NOMO-1 treated with DMSO at 0.1 percent for 48 hours (cell line): ENCODE measurements at regions not wholly inside any gene's neighbourhood (a gene's known extent, or its start where the extent isn't known, plus 50 kb on each side); places are given as distances from the start of the nearest gene placed in this dataset.
"Not testable (repeated sequence)": the region's sequence is repeated elsewhere in the genome, so short reads cannot be mapped to it uniquely, and the experiment has no call there.

Experiments used
- DNase-seq: peaks from one replicate; lab custom pipeline; 2025; ENCODE audit not compliant: unreplicated experiment; lab: John Stamatoyannopoulos, UW

- no peak for DNase-seq
These were observed 302.8 kb downstream of the FOXL1 start for GRCh38 chr16:86881118-86881510.

GRCh38 chr16:86881861-86882273 is 303.5 kb downstream of the FOXL1 start:
- DNase-seq, result no peak

DNA sequence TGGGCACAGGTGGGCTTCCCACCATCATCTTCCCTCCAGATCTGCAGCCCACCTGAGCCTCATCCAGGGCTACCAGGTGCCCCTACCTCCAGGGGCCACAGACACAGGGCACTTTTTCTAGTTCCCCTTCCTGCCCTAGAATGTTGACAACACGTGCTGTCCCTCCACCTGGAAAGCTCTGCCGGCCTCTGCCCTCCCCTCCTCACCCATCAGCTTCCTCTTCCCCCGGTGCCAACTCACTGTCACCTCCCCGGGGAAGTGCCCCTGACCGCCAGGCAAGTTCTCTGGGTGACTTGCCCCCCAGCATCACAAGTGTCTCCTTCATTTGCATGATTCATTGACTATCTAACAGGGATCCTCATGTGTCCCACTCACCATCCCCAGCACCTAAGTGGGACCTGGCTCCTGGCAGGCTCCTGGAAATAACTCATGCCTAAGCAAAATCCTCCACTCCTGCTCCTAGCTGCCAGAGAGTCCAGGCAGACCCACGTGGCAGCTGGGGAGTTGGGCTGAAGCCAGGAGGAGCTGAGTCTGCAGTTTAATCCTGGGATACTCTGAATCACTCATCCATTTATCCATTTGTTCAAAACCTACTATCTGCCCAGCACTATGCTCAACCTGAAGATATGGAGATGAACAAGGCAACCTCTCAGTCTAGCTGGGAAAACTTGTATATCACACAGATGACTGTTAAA is 304.4 kb downstream of the FOXL1 start:
- no peak for DNase-seq

- no peak for DNase-seq
These were observed 305.4 kb downstream of the FOXL1 start for GRCh38 chr16:86883583-86884389.

GRCh38 chr16:86884390-86884650 is 306.0 kb downstream of the FOXL1 start:
- no peak for DNase-seq

- DNase-seq, result no peak
These were observed 306.8 kb downstream of the FOXL1 start for GRCh38 chr16:86885139-86885538.

DNA sequence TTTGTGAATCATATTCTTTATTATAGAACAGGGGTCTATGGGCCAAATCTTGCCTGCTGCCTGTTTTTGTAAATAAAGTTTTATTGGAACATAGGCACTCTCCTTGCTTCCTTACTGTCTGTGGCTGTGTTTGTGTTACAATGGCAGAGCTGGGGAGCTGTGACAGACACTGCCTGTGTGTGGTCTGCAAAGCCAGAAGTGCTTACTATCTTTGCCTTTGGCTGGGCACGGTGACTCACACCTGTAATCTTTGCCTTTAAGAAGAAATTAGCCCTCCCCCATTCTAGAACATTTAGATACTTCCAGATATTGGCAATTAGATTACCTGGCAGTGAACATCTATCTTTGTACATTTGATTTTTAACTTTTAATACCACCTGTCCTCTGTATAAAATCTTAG is 308.3 kb downstream of the FOXL1 start:
- no peak for DNase-seq

DNA sequence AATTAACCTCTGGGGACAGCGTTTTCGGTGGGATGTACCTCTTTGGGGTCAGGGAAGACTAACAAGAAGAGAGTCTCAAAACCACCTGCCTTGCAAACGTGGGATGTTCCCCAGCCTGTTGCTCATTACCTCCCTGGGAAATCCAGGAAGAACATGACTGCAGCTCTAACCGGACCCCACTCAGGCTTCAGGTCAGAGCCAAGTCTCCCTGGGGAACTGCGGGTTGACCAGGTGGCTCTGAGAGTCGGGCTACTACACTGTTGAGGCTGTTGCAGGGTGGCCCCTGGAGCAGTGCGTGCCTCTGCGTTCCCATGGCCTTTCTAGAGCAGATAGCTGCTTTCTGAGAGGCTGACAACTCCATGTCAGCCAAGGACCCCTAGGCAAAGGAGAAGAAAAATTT is 309.1 kb downstream of the FOXL1 start:
- no peak for DNase-seq

- DNase-seq, result no peak
These were observed 310.1 kb downstream of the FOXL1 start for GRCh38 chr16:86888231-86889053.

DNA sequence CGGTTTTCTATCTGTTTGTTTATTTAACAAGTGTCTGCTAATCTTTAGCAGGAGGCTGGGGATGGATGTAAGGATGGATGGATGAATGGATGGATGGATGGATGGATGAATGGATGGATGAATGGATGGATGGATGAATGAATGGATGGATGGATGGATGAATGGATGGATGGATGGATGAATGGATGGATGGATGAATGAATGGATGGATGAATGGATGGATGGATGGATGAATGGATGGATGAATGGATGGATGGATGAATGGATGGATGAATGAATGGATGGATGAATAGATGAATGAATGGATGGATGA is 310.7 kb downstream of the FOXL1 start:
- DNase-seq, result not testable (repeated sequence)

DNA sequence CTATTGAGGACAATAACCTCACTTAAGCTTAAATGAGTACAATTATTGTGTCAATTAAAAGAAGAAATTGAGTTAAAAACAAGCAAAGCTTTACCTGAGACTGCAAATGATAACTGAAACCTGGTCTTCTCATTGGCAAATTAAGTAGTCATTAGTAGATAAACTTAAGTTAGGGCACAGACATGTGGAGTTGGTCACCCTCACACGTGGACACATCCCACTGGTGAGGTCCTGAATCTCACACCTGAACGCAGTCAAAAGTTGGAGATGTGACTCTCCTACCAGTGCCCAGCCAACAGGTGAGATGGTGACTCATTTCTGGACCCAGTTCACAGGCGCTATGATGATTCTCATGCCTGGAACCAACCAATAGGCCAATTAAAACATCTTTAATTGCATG is 311.6 kb downstream of the FOXL1 start:
- DNase-seq, result no peak

DNA sequence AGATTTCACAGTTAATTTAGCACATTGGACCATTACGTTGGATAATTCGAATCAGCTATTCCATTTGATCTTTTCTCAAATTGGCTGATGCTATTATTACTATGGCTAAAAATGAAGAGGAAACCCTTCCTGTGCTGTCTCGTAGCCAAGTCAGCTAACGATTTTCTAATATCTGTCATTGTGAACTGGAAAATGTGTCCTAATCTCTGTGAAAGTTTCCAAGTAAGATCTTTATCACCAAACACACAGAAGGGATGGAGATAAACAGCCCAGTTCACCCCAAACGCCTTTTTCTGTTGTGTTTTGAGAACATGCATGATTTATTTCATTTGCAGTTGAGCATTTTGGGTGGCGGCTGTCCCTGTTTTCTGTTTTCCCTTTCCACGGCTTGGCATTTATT is 312.8 kb downstream of the FOXL1 start:
- no peak for DNase-seq

- no peak for DNase-seq
These were observed 313.3 kb downstream of the FOXL1 start for GRCh38 chr16:86891631-86892030.

DNA sequence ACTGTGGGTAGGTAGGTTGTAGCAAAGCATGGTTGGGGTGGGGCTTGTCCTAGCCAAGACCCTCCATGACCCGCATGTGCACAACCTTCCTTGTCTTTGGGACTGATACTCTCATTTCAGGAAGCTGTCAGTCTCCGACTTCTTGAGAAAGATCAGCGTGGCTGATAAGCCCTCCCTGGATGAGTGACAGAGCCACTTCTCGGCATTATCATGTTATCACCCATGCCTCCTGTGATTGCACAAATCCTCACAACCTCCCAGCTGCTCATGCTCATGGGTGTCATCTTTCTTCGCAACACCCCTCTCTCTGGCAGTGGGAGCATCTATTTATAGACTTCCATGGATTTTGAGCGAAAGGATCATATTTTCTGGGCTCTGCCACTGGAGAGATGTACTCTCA is 314.2 kb downstream of the FOXL1 start:
- DNase-seq, result no peak

DNA sequence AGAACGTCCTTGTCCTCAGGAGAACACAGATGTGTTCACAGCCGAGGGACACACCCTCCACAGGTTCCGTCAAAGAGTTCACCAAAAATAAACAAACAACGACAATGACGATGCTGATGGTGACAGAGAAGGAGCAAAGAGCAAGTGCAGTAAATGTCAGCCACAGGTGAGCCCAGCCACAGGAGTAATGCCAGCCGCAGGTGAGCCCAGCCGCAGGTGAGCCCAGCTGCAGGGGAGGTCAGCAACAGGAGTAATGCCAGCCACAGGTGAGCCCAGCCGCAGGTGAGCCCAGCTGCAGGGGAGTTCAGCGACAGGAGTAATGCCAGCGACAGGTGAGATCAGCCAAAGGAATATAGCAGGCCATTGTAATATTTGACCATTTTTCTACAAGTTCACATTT is 315.2 kb downstream of the FOXL1 start:
- DNase-seq, result no peak

DNA sequence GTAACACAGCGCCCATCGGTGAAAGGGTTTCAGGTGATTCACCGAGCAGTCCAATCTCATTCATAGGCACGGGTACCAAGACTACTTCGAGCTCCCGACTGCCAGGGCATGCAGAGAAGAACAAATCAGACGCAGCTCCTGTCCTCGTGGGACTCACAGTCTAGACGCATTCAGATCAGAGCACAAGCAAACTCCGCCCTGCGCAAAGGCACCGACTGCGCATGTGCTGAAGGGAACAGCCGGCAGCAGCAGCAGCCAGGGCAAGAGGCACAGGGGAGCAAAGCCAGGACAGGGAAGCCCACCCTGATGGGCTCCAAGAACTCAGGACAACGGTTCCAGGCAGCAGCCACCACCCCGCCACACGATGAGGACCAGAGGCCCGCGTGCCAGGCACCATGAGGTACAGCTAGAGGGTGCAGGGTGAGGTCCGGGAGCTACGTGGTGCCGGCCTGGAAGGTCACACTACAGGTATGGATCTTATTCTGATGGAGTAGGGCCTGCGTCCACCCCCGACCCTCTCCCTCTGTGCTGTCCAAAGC is 315.7 kb downstream of the FOXL1 start:
- DNase-seq, result no peak

DNA sequence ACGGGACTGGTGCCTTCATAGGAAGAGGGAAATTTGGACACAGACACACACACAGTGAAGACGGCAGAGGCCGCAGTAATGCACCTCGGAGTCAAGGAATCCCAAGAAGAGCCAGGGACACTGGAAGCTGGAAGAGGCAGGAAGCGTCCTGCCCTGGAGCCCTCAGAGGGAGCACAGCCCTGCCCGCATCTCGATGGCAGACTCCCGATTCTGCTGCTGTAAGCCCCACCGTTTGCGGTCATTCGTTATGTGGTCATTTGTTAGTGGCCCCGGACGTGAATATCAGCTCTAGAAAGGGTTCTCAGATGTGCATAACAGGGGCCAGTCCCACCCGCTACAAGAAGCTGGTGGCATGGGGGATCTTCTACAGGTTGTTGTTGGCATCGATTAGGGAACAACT is 316.6 kb downstream of the FOXL1 start:
- no peak for DNase-seq

GRCh38 chr16:86895606-86896005 is 317.3 kb downstream of the FOXL1 start:
- DNase-seq, result no peak

- no peak for DNase-seq
These were observed 318.6 kb downstream of the FOXL1 start for GRCh38 chr16:86896976-86897375.

- no peak for DNase-seq
These were observed 319.1 kb downstream of the FOXL1 start for GRCh38 chr16:86897486-86897885.

GRCh38 chr16:86898386-86898785 is 320.0 kb downstream of the FOXL1 start:
- no peak for DNase-seq

DNA sequence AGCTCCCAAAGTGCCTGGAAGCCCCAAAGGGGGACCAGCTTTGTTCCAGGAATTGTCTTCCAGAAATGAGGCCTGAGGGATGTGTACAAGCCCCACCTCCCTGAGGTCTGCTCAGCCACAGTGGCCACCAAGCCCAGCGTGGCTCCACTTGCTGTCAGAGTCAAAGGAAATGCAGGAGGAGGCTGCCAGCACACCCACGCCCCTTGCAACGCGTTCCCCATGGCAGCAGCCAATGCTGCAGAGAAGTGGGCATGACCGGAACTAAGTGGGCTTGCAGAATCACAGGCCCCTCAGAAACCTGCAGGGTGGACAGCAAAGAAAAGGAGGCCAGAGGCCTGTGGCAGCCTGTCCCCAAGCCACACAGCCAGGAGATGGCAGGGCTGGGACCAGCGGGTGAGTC is 320.8 kb downstream of the FOXL1 start:
- DNase-seq, result no peak
